ENCODE measurements at regions not wholly inside any gene's neighbourhood (a gene's known extent, or its start where the extent isn't known, plus 50 kb on each side); places are given as distances from the start of the nearest gene placed in this dataset.

- Histone ChIP-seq H3K36me3 (ENCODE audit: control insufficient read depth, insufficient read depth, low read length) (no peaks in the 10 kb centered on the region), H3K4me1 (ENCODE audit: control insufficient read depth, insufficient read depth, low read length) (no peaks in the 10 kb centered on the region), H3K4me2 (ENCODE audit: low read depth, low read length) (no peak overlapping the region), H3K27me3 (ENCODE audit: control insufficient read depth, insufficient read depth, low read length) (no peaks in the 10 kb centered on the region), H2AK5ac (ENCODE audit: low read depth, low read length) (no peak overlapping the region), H3K56ac (ENCODE audit: extremely low read depth, insufficient read depth, low read length) (no peak overlapping the region), H4K5ac (ENCODE audit: low read depth, low read length) (no peak overlapping the region), H3K9ac (ENCODE audit: low read depth, low read length) (no peak overlapping the region), H3K18ac (ENCODE audit: low read depth, low read length) (no peak overlapping the region), H4K91ac (ENCODE audit: insufficient read depth, low read depth, low read length) (no peak overlapping the region), H2AK9ac (replicated peaks; ENCODE audit: low read depth, low read length, poor library complexity) (no peak overlapping the region), H3K4ac (ENCODE audit: low read depth, low read length) (no peak overlapping the region), H2AFZ (replicated peaks; ENCODE audit: low read length, poor library complexity) (no peak overlapping the region), H3K9me1 (ENCODE audit: insufficient read depth, low read length) (no peaks in the 10 kb centered on the region), H3K23ac (ENCODE audit: low read depth, low read length) (no peak overlapping the region), H3K4me3 (ENCODE audit: insufficient read depth, low read depth, low read length) (no peak overlapping the region), H2BK120ac (ENCODE audit: low read depth, low read length) (no peak overlapping the region), H4K8ac (ENCODE audit: low read depth in 2 of 2, low read length in 2 of 2) (no peak overlapping the region), H2BK15ac (ENCODE audit: low read depth, low read length) (no peak overlapping the region), H3K9me3 (ENCODE audit: control insufficient read depth, insufficient read depth, low read length) (no peaks in the 10 kb centered on the region), H4K20me1 (ENCODE audit: insufficient read depth, low read length) (no peaks in the 10 kb centered on the region), H3K14ac (replicated peaks; ENCODE audit: low read depth, low read length) (no peak overlapping the region), H2BK20ac (ENCODE audit: low read depth, low read length) (no peak overlapping the region), H2BK5ac (ENCODE audit: low read depth, low read length, poor library complexity, severe bottlenecking) (no peak overlapping the region), H3K27ac (ENCODE audit: insufficient read depth, low read length) (no peak overlapping the region), H3K79me1 (ENCODE audit: low read depth in 1 of 2, low read length in 2 of 2) (no peaks in the 10 kb centered on the region)
- WGBS, 2 experiments (ENCODE audit: extremely low coverage in 2 of 2, insufficient read length in 1 of 2), result no CpG with 5 or more reads among the region's 2 CpGs
- ATAC-seq (ENCODE audit: low read depth), result no peak
- in situ Hi-C loops (cut with MboI; ENCODE audit: low sequenced_read_pairs) (no loop called here), intact Hi-C loops (cut with micrococcal nuclease) (no loop called here), dilution Hi-C loops (cut with HindIII; ENCODE audit: low sequenced_read_pairs, unreplicated experiment) (no loop called here)
- no peak for DNase-seq
- POLR2A ChIA-PET (ENCODE audit: unreplicated experiment), result no interaction called here
- CTCF ChIA-PET, result interaction anchor here (0.5 kb wide), 1 partner anchor 132 kb away, joined by 3 read pairs; no protein-coding TSS in a partner anchor
- TF ChIP-seq ELK1 (IDR thresholded peaks at IDR 0.05; ENCODE audit: borderline replicate concordance, low read depth, low read length) (no peak), NFE2L2 (IDR thresholded peaks at IDR 0.05; ENCODE audit: low read depth, low read length) (no peak), RAD21 (IDR thresholded peaks at IDR 0.05; ENCODE audit: low read length) (no peak), CEBPB (IDR thresholded peaks at IDR 0.05; ENCODE audit: low read depth, low read length) (no peak)
- no TSS peak for BruUV-seq (replicated peaks)
These were observed 384.7 kb downstream of the MDFIC start for GRCh38 chr7:115306586-115306985.
